Keratinocyte (primary cell): ENCODE measurements at regions not wholly inside any gene's neighbourhood (a gene's known extent, or its start where the extent isn't known, plus 50 kb on each side); places are given as distances from the start of the nearest gene placed in this dataset.

Source experiments
- EZH2 ChIP-seq: IDR thresholded peaks from one replicate; pipeline ENCODE4 v1.6.1; 2012; ENCODE audit warnings: inconsistent platforms, mild to moderate bottlenecking, low read length, moderate library complexity
- TF ChIP-seq, protein P1 (sequence below), 3 experiments: IDR thresholded peaks in 1 of 3; conservative IDR thresholded peaks in 1 of 3; optimal IDR thresholded peaks in 1 of 3; 2 replicates in 2 of 3; 3 replicates in 1 of 3; pipeline versions ENCODE3 to v1.5.1; 2011; ENCODE audit warnings: low read length in 3 of 3, mild to moderate bottlenecking in 3 of 3, moderate library complexity in 2 of 3, control low read depth in 1 of 3, inconsistent platforms in 1 of 3; ENCODE audit not compliant: insufficient read depth in 2 of 3; ENCODE audit errors: extremely low read depth in 1 of 3

DNA sequence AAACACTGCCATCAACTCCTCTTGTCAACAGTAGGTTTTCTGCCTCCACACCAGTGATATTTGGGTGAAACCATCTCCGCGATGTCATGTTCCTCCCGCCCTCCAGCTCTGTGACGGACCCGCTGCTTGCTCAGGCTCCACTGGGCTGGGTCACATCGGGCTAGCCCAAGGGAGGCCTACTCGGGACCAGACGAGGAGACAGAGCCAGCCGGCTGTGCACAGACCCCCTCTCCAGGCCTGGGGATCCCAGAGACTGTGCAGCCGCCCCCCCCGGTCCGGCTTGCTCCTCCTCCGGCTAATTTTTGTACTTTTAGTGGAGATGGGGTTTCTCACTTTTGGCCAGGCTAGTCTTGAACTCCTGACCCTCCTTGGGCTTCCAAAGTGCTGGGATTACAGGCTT, 202.4 kb upstream of the PRDM9 start:
- TF ChIP-seq, protein P1, sequence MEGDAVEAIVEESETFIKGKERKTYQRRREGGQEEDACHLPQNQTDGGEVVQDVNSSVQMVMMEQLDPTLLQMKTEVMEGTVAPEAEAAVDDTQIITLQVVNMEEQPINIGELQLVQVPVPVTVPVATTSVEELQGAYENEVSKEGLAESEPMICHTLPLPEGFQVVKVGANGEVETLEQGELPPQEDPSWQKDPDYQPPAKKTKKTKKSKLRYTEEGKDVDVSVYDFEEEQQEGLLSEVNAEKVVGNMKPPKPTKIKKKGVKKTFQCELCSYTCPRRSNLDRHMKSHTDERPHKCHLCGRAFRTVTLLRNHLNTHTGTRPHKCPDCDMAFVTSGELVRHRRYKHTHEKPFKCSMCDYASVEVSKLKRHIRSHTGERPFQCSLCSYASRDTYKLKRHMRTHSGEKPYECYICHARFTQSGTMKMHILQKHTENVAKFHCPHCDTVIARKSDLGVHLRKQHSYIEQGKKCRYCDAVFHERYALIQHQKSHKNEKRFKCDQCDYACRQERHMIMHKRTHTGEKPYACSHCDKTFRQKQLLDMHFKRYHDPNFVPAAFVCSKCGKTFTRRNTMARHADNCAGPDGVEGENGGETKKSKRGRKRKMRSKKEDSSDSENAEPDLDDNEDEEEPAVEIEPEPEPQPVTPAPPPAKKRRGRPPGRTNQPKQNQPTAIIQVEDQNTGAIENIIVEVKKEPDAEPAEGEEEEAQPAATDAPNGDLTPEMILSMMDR (optimal IDR thresholded peaks at IDR 0.05 in 1 of 3, IDR thresholded peaks at IDR 0.05 in 1 of 3, conservative IDR thresholded peaks at IDR 0.05 in 1 of 3; ENCODE audit: extremely low read depth in 1 of 3, insufficient read depth in 2 of 3, low read length in 3 of 3) = no peak
- TF ChIP-seq EZH2 = no peak
